NCI-H510A (cell line): ENCODE measurements at regions not wholly inside any gene's neighbourhood (a gene's known extent, or its start where the extent isn't known, plus 50 kb on each side); places are given as distances from the start of the nearest gene placed in this dataset.
A peak's percentile ranks its signal among the peaks of the same experiment; 100 is the strongest.
"Not testable (repeated sequence)": the region's sequence is repeated elsewhere in the genome, so short reads cannot be mapped to it uniquely, and the experiment has no call there.

Experiments used
- DNase-seq: peaks from one replicate; lab custom pipeline; 2025; lab: John Stamatoyannopoulos, UW

DNA sequence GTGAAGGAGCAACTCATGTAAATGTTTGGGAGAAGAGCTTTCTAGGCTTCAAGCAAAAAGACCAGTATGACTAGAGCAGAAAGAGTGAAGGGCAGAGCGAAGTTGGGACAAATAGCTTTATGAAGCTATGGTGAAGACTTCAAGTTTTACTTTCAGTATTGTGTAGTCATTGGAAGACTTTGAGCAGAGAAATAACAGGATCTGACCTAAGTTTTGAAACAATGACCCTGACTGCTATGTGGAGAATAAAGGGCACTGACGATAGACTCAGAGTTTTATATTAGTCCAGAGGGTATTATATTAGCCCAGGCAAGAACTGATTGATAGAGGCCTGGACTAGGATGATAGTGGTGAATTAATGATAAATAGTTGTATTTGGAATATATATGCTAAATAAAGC lies 187.3 kb downstream of the KTN1 start:
- DNase-seq: no peak

DNA sequence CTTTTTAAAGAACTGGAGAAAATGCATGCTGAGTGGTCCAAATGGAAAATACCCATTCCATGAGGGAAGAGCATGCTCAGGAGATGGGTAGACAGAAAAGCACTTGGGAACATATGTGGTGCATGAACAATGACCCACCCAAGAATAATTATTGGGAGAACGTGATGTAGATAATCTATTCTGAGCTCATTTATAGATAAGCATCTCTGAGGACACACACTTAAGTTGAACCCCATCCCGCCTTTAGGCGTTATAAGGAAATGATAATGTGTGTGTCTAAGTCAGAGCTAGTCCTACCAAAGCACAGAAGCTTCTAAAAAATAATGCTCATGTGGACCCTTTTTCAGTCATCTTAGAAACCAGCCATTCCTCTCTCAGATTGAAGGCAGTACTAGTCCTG lies 189.9 kb downstream of the KTN1 start:
- no peak for DNase-seq

DNA sequence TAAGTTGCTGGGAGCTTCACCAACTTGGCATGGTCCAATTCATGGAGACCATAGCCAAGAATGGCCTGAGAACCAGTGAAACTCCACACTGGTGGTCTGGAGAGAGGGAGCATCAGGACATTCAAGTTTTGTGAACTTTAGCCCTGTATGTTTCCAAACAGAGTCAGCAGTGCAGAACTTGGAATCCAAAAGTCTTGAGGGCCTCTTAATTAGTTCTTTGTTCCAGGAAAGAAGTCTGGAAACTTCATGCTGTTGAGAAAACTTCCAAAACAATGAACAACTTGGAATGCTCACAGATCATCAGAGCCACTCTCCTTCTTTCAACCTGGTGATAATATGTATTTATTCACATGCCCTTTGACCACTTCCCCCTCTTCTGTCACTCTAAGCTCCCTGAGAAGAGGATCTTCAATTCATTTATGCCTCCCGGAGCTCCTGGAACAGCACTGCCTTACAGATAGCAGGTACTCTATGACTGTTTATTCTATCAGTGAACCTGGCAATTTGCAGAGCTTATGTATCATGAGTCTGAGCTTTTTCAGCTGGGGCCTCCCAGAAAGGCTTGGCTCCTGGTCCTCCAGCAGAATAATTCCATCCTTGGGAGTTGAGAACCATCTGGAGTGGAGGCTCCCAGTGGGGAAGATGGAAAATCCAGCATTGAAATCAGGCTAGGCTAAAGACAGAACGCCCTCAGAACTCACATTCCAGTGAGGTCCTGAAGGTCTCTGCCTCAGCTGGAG lies 191.4 kb downstream of the KTN1 start:
- DNase-seq: no peak

GRCh38 chr14:55772486-55772885 lies 192.5 kb downstream of the KTN1 start:
- DNase-seq: no peak

GRCh38 chr14:55773312-55773711 lies 193.3 kb downstream of the KTN1 start:
- no peak for DNase-seq

DNA sequence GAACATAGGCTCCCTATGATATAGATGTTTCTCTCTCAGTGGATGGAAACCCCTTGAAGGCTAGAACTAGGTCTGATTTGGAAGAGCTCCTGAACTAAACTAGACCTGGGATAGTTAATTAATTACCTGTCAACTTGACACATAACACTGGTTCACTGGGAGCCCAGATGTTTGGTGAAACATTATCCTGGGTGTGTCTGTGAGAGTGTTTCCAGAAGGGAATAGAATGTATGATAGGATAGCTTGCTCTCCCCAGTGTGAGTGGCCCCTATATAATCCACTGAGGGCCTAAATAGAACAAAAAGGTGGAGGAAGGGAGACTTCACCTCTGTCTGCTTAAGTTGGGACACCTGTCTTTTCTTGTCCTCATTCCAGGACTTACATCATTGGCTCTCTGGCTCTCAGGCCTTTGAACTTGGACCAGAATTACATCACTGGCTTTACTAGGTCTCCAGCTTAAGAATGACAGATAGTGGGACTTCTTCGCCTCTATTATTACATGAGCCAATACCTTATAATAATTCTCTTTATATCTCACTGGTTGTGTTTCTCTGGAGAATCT lies 194.1 kb downstream of the KTN1 start:
- no peak for DNase-seq

GRCh38 chr14:55777877-55778276 lies 197.9 kb downstream of the KTN1 start:
- no peak for DNase-seq

DNA sequence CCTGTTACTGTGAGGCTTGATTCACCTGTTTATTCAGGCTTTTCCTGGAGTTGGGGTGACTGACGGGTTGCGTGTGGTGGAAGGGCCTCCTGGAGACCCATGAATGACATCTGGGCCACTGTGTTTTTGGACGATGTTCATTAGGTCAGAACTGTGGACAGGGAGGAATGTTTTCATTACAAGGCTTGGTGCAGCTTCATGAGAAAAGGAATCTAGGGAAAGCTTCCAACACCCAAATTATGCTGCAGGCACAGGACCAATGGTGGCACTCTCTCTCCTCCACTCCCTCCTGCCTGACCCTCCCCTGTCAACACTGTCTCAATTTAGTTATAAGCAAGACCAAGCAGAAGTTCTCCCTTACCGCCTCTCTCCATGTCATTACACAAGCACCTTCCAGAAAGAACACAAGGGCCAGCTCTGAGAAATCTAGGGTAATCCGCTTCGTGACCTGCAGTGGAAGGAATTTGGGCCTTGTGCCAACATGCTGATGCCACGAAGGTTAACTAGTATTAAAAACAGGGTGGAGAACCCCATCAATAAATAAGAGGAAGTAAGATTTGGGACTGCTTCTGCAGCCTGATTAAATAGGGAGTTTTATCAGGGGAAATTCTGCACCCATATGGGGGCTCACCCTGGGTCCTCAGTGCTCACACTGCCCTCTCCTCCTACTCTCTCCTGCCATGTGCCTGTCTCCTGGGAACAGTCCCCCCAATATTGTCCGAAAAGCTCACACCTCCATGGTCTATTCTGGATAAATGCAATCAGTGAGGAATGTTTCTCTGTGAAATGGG lies 200.3 kb downstream of the KTN1 start:
- DNase-seq: no peak

GRCh38 chr14:55781046-55781445 lies 201.0 kb downstream of the KTN1 start:
- DNase-seq: no peak

GRCh38 chr14:55782166-55782565 lies 202.2 kb downstream of the KTN1 start:
- no peak for DNase-seq

- DNase-seq: no peak
These were observed 209.4 kb downstream of the KTN1 start for GRCh38 chr14:55789406-55789805.

- peak; percentile 24 for DNase-seq
These were observed 214.9 kb downstream of the KTN1 start for GRCh38 chr14:55794655-55795595.

- not testable (repeated sequence) for DNase-seq
These were observed 216.5 kb downstream of the KTN1 start for GRCh38 chr14:55796513-55796912.

DNA sequence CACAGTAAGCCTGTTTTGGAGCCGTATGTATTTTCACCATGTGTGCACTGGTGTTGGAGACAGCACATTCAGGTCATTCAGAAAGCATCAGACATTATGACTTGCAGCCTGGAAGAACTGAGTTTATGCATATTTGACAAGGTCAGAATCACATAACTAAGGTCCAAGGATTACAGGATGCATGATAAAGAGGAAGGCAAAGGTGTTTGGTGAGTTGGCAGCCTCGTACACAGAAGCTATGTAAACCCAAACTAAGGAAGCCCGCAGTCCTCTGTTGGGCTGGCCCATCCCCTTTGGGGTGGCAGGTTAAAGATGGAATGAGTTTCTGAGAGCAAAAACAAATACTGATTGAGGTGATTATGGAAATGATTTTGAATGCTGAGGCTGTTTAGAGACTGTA lies 218.4 kb downstream of the KTN1 start:
- no peak for DNase-seq

DNA sequence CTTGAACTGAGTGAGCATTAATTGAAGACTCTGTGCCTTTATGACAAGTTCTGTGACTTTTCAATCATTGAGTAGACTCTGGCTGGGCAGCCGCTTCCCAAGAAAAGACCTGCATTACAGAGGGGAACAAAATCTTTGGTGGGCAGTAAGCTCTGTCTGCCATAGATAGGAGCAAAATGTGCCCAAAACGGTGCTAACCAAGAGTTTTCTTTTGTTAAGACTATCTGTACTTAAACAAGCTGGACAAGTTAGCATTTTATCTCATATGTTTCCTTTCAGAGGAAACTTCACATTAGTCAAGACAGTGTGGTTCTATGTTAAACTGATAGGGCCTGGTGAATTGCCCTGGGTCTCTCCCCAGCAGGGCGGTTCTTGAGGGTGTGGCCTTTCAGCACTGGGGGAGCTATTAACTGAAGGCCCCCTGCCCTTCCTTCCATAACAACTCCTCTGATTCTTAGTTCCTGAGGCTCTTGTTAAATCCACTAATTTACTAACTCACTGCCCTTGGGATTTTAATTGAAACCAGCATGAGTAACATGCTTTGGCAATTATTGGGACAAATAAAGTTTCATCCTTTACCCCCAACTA lies 219.6 kb downstream of the KTN1 start:
- no peak for DNase-seq

- DNase-seq: no peak
These were observed 220.3 kb downstream of the KTN1 start for GRCh38 chr14:55800156-55800785.

GRCh38 chr14:55801121-55801520 lies 221.1 kb downstream of the KTN1 start:
- DNase-seq: no peak

DNA sequence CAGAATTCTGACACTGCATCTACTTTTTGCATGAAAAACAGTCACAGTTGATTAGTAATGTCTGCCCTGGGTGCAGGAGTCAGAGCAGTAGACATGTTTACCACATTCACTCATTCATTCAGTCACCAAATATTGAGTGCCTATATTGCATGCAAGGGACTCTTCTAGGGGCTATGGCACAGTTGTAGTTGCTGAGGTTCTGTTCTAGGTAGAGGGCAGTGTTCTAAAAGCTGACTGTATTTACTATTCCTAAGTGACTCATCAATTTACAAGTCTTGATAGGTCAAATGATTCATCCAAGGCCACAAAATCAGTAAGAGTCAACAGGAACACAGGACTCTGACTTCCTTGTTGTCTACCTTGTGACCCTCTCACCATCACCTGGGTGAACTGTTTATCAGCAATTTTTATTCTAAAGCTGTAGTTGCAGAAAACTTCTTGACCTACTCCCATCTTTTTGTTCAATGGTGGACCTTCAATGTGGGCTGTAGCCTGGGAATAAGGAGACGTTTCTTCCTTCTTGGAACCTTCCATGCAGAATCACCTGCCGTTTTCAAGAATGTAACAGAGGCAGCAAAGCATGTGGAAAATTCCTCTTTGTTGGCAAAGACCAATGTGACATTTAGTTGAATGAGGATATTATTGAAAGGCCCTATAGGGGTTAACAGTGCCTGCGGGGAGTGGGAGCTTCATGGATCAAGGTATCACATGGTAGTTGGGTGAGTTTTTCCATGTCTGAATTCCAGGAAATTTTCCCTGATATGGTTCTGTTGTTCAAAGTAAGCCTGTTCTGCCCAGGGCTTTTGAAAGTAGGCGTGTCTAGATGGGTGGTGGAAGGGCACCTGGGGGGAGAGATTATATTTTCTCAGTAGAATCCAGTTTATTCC lies 223.2 kb downstream of the KTN1 start:
- no peak for DNase-seq

- DNase-seq: no peak
These were observed 224.0 kb downstream of the KTN1 start for GRCh38 chr14:55803873-55804553.

DNA sequence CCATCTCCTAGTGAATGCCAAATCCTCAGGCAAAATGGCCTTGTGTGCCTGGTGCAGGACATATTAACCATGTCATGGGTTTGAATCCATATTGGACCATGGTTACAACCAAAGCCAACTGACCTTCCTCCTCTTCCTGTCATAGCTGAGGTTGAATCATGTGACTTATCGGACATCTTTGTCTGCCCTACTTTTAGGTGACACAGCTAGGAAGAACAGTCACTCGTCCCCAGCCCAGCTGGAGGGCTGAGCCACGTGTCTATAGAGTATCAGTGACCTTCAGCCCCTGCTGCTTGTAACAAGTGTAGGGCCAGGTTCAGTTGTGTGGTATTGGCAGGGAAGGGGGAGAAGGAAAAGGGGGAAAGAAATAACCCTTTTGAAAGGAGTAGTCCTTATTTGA lies 225.2 kb downstream of the KTN1 start:
- DNase-seq: no peak
